ENCODE measurements at regions not wholly inside any gene's neighbourhood (a gene's known extent, or its start where the extent isn't known, plus 50 kb on each side); places are given as distances from the start of the nearest gene placed in this dataset.

DNA sequence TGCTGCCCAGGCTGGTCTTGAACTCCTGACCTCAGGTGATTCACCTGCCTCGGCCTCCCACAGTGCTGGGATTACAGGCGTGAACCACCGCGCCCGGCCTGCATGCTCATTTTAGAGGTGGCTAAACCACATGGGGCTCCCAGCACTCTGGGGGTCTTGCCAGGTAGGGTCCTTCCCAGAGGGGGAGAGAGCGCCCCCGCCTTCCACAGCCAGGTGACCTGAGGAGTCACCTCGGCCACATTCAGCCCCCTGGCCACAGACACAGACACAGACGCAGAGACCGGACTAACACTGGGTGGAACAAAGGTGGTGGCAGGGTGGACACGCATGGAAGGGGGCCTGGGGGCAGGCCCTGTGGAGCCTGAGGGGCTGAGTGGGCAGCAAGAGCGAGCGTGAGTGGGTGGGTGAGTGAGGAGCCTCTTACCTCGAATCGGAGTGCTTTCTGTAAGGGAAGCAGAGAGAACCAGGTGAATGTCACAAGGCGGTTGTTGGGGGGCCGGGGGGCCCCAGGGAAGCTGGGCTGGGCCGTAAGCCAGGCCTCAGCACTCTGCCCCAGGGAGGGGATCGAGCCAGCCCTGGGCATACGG, 80.1 kb downstream of the PTPRS start:
- peak overlapping the region; percentile 31 for H2BK15ac ChIP-seq (ENCODE audit: low read depth, poor library complexity, severe bottlenecking)
- no peak overlapping the region for H3K23ac ChIP-seq (ENCODE audit: low read length in 2 of 2)
- no peak overlapping the region for H2AK5ac ChIP-seq (ENCODE audit: low read length, severe bottlenecking)
- WGBS = 97% methylated on average over 20 of the region's 20 CpGs
- H3K27me3 ChIP-seq (ENCODE audit: control insufficient read depth in 1 of 2, insufficient read depth in 1 of 2, low read length in 2 of 2) = no peaks in the 10 kb centered on the region
- H2BK5ac ChIP-seq (ENCODE audit: low read depth, low read length, poor library complexity, severe bottlenecking) = no peak overlapping the region
- peaks cover 73 to 83% of the 10 kb centered on the region in 2 experiments for H3K36me3 ChIP-seq (ENCODE audit: control insufficient read depth in 1 of 2, insufficient read depth in 2 of 2, low read depth in 1 of 2, low read length in 2 of 2)
- no peak overlapping the region for H4K8ac ChIP-seq (ENCODE audit: low read length)
- H2BK120ac ChIP-seq (ENCODE audit: low read depth, low read length) = no peak overlapping the region
- no peak for DNase-seq
- H3K4me1 ChIP-seq (ENCODE audit: control insufficient read depth, insufficient read depth, low read depth, low read length) = no peaks in the 10 kb centered on the region
- H2AFZ ChIP-seq (ENCODE audit: low read depth, low read length) = no peak overlapping the region
- no peak overlapping the region for H2BK12ac ChIP-seq (ENCODE audit: low read length in 2 of 2)
- no peak overlapping the region for H3K27ac ChIP-seq (ENCODE audit: low read length, poor library complexity, severe bottlenecking)
- H3K9me3 ChIP-seq (ENCODE audit: control insufficient read depth, low read length) = peaks cover 5% of the 10 kb centered on the region
- H3K4me3 ChIP-seq (ENCODE audit: insufficient read depth in 1 of 2, low read depth in 1 of 2, low read length in 2 of 2) = no peak overlapping the region
- H4K91ac ChIP-seq (ENCODE audit: low read length) = no peak overlapping the region
- no peak overlapping the region for H3K4ac ChIP-seq (ENCODE audit: low read depth in 1 of 2, low read length in 2 of 2)
- H3K18ac ChIP-seq (ENCODE audit: low read depth in 1 of 2, low read length in 2 of 2) = no peak overlapping the region
- no peak overlapping the region for H3K4me2 ChIP-seq (ENCODE audit: low read length, poor library complexity, severe bottlenecking)
- H3K79me1 ChIP-seq (replicated peaks; ENCODE audit: low read length, poor library complexity, severe bottlenecking) = peaks cover 2% of the 10 kb centered on the region
- no peak overlapping the region for H3K14ac ChIP-seq (ENCODE audit: low read length in 2 of 2)
- no peak overlapping the region for H3K9ac ChIP-seq (ENCODE audit: low read length)

DNA sequence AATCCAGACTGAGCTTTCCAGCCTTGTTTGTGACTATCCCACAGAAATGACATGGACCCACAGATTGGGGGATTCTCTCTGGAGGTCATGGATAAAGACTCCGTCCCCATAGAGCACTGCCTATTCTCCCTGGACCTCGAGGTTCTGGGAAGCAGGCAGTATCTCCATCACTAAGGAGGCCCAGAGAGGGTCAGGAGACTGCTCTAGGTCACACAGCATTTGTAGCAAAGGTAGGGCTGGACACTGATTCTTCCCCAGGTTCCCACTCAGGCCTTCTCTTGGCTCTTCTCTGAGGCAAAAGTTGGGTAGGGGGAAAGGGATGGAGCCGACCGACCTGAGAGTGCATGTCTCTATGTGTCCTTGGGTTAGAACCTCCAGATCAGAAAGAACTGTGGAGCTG, 80.9 kb downstream of the PTPRS start:
- no peak overlapping the region for H3K9ac ChIP-seq (ENCODE audit: low read length)
- no peak overlapping the region for H3K4me3 ChIP-seq (ENCODE audit: insufficient read depth in 1 of 2, low read depth in 1 of 2, low read length in 2 of 2)
- no peak overlapping the region for H2BK12ac ChIP-seq (ENCODE audit: low read length in 2 of 2)

DNA sequence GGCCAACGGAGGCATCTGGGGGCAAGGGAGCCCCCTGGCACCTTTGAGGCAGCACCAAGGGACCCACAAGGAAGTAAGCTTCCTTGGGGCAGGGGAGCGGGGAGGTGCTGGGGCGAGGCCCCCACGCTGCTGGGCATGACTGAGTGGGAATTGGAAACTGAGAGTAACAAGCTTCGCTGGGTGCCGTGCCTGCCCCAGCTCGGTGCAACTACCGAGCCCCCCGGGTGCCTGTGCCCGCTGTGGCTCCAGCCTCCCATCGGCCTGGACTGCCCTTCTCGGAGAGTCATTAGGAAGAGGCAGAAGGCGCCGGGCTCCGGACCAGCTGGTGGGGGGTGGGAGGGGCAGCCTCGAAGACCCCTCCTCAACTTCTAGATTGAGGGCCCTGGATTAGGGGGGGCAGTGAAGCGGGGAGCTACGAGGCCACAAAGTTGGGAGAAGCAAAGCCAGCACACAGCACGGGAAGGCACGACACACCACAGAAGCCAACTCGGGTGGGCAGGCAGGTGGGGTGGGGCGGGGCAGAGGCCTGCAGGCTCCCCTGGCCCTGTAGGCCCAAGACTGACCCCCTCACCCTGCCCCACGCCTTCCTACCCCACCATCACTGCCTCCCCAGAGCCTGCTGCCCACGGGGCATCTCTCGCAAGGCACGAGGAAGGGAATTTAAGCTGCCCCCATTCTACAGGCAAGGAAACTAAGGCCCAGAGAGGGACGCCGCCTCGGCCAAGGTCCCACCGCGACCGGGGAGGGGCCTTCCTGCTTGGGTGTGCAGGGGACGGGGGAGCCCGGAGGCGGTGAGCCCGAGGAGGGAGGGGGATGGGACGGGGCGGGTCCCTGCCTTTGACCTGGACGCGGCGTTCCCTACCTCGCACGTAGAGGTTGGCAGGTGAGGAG, 83.2 kb downstream of the PTPRS start:
- no peak overlapping the region for H3K23ac ChIP-seq (ENCODE audit: low read length in 2 of 2)
- H3K4ac ChIP-seq (ENCODE audit: low read depth in 1 of 2, low read length in 2 of 2) = no peak overlapping the region
- peaks cover 2% of the 10 kb centered on the region for H3K79me1 ChIP-seq (replicated peaks; ENCODE audit: low read length, poor library complexity, severe bottlenecking)
- H4K8ac ChIP-seq (ENCODE audit: low read length) = no peak overlapping the region
- no peaks in the 10 kb centered on the region for H3K27me3 ChIP-seq (ENCODE audit: control insufficient read depth in 1 of 2, insufficient read depth in 1 of 2, low read length in 2 of 2)
- H3K4me2 ChIP-seq (ENCODE audit: low read length, poor library complexity, severe bottlenecking) = no peak overlapping the region
- H2BK5ac ChIP-seq (ENCODE audit: low read depth, low read length, poor library complexity, severe bottlenecking) = no peak overlapping the region
- no peak overlapping the region for H2BK120ac ChIP-seq (ENCODE audit: low read depth, low read length)
- H3K9me3 ChIP-seq (ENCODE audit: control insufficient read depth, low read length) = peaks cover 16% of the 10 kb centered on the region
- no peak overlapping the region for H2AK5ac ChIP-seq (ENCODE audit: low read length, severe bottlenecking)
- H3K18ac ChIP-seq (ENCODE audit: low read depth in 1 of 2, low read length in 2 of 2) = no peak overlapping the region
- H3K27ac ChIP-seq (ENCODE audit: low read length, poor library complexity, severe bottlenecking) = no peak overlapping the region
- no peak overlapping the region for H2BK15ac ChIP-seq (ENCODE audit: low read depth, poor library complexity, severe bottlenecking)
- H2BK12ac ChIP-seq (ENCODE audit: low read length in 2 of 2) = no peak overlapping the region
- no peak for DNase-seq
- H3K4me3 ChIP-seq (ENCODE audit: insufficient read depth in 1 of 2, low read depth in 1 of 2, low read length in 2 of 2) = no peak overlapping the region
- no peak overlapping the region for H2AFZ ChIP-seq (ENCODE audit: low read depth, low read length)
- H3K14ac ChIP-seq (ENCODE audit: low read length in 2 of 2) = no peak overlapping the region
- H3K9ac ChIP-seq (ENCODE audit: low read length) = no peak overlapping the region
- H3K36me3 ChIP-seq (ENCODE audit: control insufficient read depth in 1 of 2, insufficient read depth in 2 of 2, low read depth in 1 of 2, low read length in 2 of 2) = peaks cover 59 to 72% of the 10 kb centered on the region in 2 experiments
- H4K91ac ChIP-seq (ENCODE audit: low read length) = no peak overlapping the region
- WGBS = 94% methylated on average over 43 of the region's 43 CpGs
- H3K4me1 ChIP-seq (ENCODE audit: control insufficient read depth, insufficient read depth, low read depth, low read length) = no peaks in the 10 kb centered on the region

More for the DNA sequence above, 80.9 kb downstream of the PTPRS start:
- no peak overlapping the region for H2BK15ac ChIP-seq (ENCODE audit: low read depth, poor library complexity, severe bottlenecking)
- H3K23ac ChIP-seq (ENCODE audit: low read length in 2 of 2) = no peak overlapping the region
- 95% methylated on average over 4 of the region's 4 CpGs for WGBS
- no peak for DNase-seq
- H3K27me3 ChIP-seq (ENCODE audit: control insufficient read depth in 1 of 2, insufficient read depth in 1 of 2, low read length in 2 of 2) = no peaks in the 10 kb centered on the region
- H3K36me3 ChIP-seq (ENCODE audit: control insufficient read depth in 1 of 2, insufficient read depth in 2 of 2, low read depth in 1 of 2, low read length in 2 of 2) = peaks cover 74 to 86% of the 10 kb centered on the region in 2 experiments
- no peak overlapping the region for H3K27ac ChIP-seq (ENCODE audit: low read length, poor library complexity, severe bottlenecking)
- peaks cover 2% of the 10 kb centered on the region for H3K79me1 ChIP-seq (replicated peaks; ENCODE audit: low read length, poor library complexity, severe bottlenecking)
- H3K4me2 ChIP-seq (ENCODE audit: low read length, poor library complexity, severe bottlenecking) = no peak overlapping the region
- H3K4ac ChIP-seq (ENCODE audit: low read depth in 1 of 2, low read length in 2 of 2) = no peak overlapping the region
- H3K14ac ChIP-seq (ENCODE audit: low read length in 2 of 2) = no peak overlapping the region
- no peak overlapping the region for H3K18ac ChIP-seq (ENCODE audit: low read depth in 1 of 2, low read length in 2 of 2)
- H2AFZ ChIP-seq (ENCODE audit: low read depth, low read length) = no peak overlapping the region
- H3K4me1 ChIP-seq (ENCODE audit: control insufficient read depth, insufficient read depth, low read depth, low read length) = no peaks in the 10 kb centered on the region
- H2BK5ac ChIP-seq (ENCODE audit: low read depth, low read length, poor library complexity, severe bottlenecking) = no peak overlapping the region
- no peak overlapping the region for H4K91ac ChIP-seq (ENCODE audit: low read length)
- no peak overlapping the region for H2AK5ac ChIP-seq (ENCODE audit: low read length, severe bottlenecking)
- H4K8ac ChIP-seq (ENCODE audit: low read length) = no peak overlapping the region
- H3K9me3 ChIP-seq (ENCODE audit: control insufficient read depth, low read length) = peaks cover 12% of the 10 kb centered on the region
- H2BK120ac ChIP-seq (ENCODE audit: low read depth, low read length) = no peak overlapping the region

DNA sequence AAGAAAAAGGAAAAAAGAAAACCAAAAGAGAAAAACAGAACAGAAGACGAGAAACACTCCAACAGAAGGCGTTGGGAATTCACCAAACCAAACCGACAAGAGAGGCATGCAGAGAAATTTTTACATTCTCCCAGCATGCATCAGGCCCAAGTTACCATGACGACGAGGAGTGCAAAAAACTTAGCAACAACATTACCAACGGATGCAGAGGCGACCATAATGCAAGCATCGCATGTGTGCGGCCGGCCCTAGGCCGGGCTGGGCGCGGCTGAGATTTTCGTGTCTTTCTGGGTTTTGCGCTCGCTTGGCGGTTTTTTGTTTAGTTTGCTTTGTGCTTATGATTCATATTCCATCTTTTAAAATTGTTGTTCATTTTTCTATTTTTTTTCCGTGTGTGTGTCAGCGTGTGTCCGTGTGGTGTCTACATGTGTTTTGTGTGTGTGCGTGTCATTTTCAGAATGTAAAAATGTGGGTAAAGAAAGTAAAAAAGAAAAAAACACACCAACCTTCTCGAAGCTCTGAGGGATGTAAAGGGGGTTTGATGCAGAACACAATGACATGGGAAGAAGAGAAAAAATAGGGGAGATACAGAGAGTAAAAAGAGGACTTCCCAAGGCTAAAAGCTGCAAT, 84.9 kb downstream of the PTPRS start:
- no peak overlapping the region for H2AFZ ChIP-seq (ENCODE audit: low read depth, low read length)
- H4K91ac ChIP-seq (ENCODE audit: low read length) = no peak overlapping the region
- no peak overlapping the region for H3K4me3 ChIP-seq (ENCODE audit: insufficient read depth in 1 of 2, low read depth in 1 of 2, low read length in 2 of 2)
- peaks cover 16% of the 10 kb centered on the region for H3K9me3 ChIP-seq (ENCODE audit: control insufficient read depth, low read length)
- no peak overlapping the region for H3K23ac ChIP-seq (ENCODE audit: low read length in 2 of 2)
- no peaks in the 10 kb centered on the region for H3K27me3 ChIP-seq (ENCODE audit: control insufficient read depth in 1 of 2, insufficient read depth in 1 of 2, low read length in 2 of 2)
- no peak overlapping the region for H3K27ac ChIP-seq (ENCODE audit: low read length, poor library complexity, severe bottlenecking)
- no peak overlapping the region for H2AK5ac ChIP-seq (ENCODE audit: low read length, severe bottlenecking)
- no peak overlapping the region for H4K8ac ChIP-seq (ENCODE audit: low read length)
- no peak overlapping the region for H2BK5ac ChIP-seq (ENCODE audit: low read depth, low read length, poor library complexity, severe bottlenecking)
- H3K79me1 ChIP-seq (replicated peaks; ENCODE audit: low read length, poor library complexity, severe bottlenecking) = peaks cover 5% of the 10 kb centered on the region
- H2BK15ac ChIP-seq (ENCODE audit: low read depth, poor library complexity, severe bottlenecking) = no peak overlapping the region
- no peak overlapping the region for H3K9ac ChIP-seq (ENCODE audit: low read length)
- DNase-seq = no peak
- no peak overlapping the region for H3K14ac ChIP-seq (ENCODE audit: low read length in 2 of 2)
- no peak overlapping the region for H3K18ac ChIP-seq (ENCODE audit: low read depth in 1 of 2, low read length in 2 of 2)
- peaks cover 50 to 58% of the 10 kb centered on the region in 2 experiments for H3K36me3 ChIP-seq (ENCODE audit: control insufficient read depth in 1 of 2, insufficient read depth in 2 of 2, low read depth in 1 of 2, low read length in 2 of 2)
- WGBS = 98% methylated on average over 19 of the region's 22 CpGs
- H2BK120ac ChIP-seq (ENCODE audit: low read depth, low read length) = no peak overlapping the region
- H2BK12ac ChIP-seq (ENCODE audit: low read length in 2 of 2) = no peak overlapping the region
- no peaks in the 10 kb centered on the region for H3K4me1 ChIP-seq (ENCODE audit: control insufficient read depth, insufficient read depth, low read depth, low read length)
- H3K4me2 ChIP-seq (ENCODE audit: low read length, poor library complexity, severe bottlenecking) = no peak overlapping the region
- no peak overlapping the region for H3K4ac ChIP-seq (ENCODE audit: low read depth in 1 of 2, low read length in 2 of 2)

All from mesenchymal stem cell (in vitro differentiated cells and primary cell).